ENCODE measurements at regions not wholly inside any gene's neighbourhood (a gene's known extent, or its start where the extent isn't known, plus 50 kb on each side); places are given as distances from the start of the nearest gene placed in this dataset.
"Not testable (repeated sequence)": the region's sequence is repeated elsewhere in the genome, so short reads cannot be mapped to it uniquely, and the experiment has no call there.

GRCh38 chr2:60214626-60214875 lies 338.9 kb downstream of the BCL11A start:
- no peak overlapping the region for H3K4me3 ChIP-seq (ENCODE audit: low read depth in 1 of 2, low read length in 2 of 2)
- no peaks in the 10 kb centered on the region for H3K27me3 ChIP-seq (ENCODE audit: insufficient read depth, low read length, poor library complexity)
- H3K4me2 ChIP-seq (ENCODE audit: insufficient read depth, low read length), result no peak overlapping the region
- TF ChIP-seq, protein P1, sequence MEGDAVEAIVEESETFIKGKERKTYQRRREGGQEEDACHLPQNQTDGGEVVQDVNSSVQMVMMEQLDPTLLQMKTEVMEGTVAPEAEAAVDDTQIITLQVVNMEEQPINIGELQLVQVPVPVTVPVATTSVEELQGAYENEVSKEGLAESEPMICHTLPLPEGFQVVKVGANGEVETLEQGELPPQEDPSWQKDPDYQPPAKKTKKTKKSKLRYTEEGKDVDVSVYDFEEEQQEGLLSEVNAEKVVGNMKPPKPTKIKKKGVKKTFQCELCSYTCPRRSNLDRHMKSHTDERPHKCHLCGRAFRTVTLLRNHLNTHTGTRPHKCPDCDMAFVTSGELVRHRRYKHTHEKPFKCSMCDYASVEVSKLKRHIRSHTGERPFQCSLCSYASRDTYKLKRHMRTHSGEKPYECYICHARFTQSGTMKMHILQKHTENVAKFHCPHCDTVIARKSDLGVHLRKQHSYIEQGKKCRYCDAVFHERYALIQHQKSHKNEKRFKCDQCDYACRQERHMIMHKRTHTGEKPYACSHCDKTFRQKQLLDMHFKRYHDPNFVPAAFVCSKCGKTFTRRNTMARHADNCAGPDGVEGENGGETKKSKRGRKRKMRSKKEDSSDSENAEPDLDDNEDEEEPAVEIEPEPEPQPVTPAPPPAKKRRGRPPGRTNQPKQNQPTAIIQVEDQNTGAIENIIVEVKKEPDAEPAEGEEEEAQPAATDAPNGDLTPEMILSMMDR (IDR thresholded peaks at IDR 0.05; ENCODE audit: borderline replicate concordance, extremely low read depth, low read length, poor library complexity, severe bottlenecking), result no peak
- no peak for TF ChIP-seq EZH2 (IDR thresholded peaks at IDR 0.05; ENCODE audit: borderline replicate concordance, low read depth, low read length, severe bottlenecking)
- H3K9me3 ChIP-seq (ENCODE audit: insufficient read depth, low read length, severe bottlenecking), result no peaks in the 10 kb centered on the region
- H3K79me2 ChIP-seq (ENCODE audit: insufficient read depth, low read length), result no peaks in the 10 kb centered on the region
- no peaks in the 10 kb centered on the region for H3K36me3 ChIP-seq (ENCODE audit: insufficient read depth, low read length)
- no peaks in the 10 kb centered on the region for H4K20me1 ChIP-seq (ENCODE audit: insufficient read depth, low read length)
- ATAC-seq (ENCODE audit: insufficient read depth, low read depth) (no peak), DNase-seq (no peak)
- no peak overlapping the region for H3K27ac ChIP-seq (ENCODE audit: low read length)
- H3K4me1 ChIP-seq (ENCODE audit: insufficient read depth, low read length), result peaks cover 10% of the 10 kb centered on the region
- H2AFZ ChIP-seq (ENCODE audit: low read depth, low read length), result no peak overlapping the region
- H3K9ac ChIP-seq (ENCODE audit: low read depth, low read length), result no peak overlapping the region

DNA sequence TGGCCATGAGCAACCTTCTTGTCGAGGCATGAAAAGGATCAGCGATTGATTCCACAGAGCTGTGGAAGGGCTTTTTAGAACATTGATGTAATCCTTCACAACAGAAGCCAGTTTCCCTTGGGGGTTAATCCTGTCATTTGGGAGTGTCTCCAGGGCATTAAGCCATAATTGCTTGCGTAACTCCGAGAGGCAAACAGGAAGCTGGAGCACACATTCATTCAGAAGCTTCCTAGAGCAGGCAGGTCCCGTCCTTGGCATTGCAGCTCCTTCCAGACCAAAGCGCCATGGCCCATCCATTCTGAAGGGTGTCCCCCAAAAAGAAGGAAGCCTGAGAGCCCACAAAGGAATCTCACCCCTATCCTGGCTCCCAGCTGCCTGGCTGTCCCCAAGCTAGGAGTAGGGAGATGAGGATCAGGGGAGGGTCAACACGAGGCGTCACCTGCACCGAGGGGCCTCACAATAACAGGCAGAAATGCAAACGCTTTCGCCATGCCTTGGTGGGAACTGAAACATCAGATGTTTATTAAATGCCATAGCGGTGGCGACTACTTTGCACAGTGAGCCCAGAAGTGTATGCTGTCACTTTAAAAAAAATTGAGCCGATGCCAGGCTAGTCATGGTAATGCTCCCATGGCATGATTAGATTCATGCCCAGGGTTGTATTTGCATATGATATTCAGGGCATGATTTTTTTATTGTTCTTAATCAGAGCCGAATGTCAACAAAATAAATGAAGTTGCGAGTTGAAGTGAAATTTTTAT lies 339.4 kb downstream of the BCL11A start:
- Histone ChIP-seq H3K9ac (ENCODE audit: low read depth, low read length) (no peak overlapping the region), H2AFZ (ENCODE audit: low read depth, low read length) (no peak overlapping the region), H3K79me2 (ENCODE audit: insufficient read depth, low read length) (no peaks in the 10 kb centered on the region), H4K20me1 (ENCODE audit: insufficient read depth, low read length) (no peaks in the 10 kb centered on the region), H3K27me3 (ENCODE audit: insufficient read depth, low read length, poor library complexity) (no peaks in the 10 kb centered on the region), H3K36me3 (ENCODE audit: insufficient read depth, low read length) (no peaks in the 10 kb centered on the region), H3K27ac (ENCODE audit: low read length) (no peak overlapping the region), H3K4me2 (ENCODE audit: insufficient read depth, low read length) (no peak overlapping the region), H3K4me3 (ENCODE audit: low read depth in 1 of 2, low read length in 2 of 2) (no peak overlapping the region), H3K9me3 (ENCODE audit: insufficient read depth, low read length, severe bottlenecking) (no peaks in the 10 kb centered on the region), H3K4me1 (ENCODE audit: insufficient read depth, low read length) (peaks cover 10% of the 10 kb centered on the region)
- no peak for ATAC-seq (ENCODE audit: insufficient read depth, low read depth)
- TF ChIP-seq, protein P1 (IDR thresholded peaks at IDR 0.05; ENCODE audit: borderline replicate concordance, extremely low read depth, low read length, poor library complexity, severe bottlenecking), result no peak
- no peak for TF ChIP-seq EZH2 (IDR thresholded peaks at IDR 0.05; ENCODE audit: borderline replicate concordance, low read depth, low read length, severe bottlenecking)
- DNase-seq, result no peak

DNA sequence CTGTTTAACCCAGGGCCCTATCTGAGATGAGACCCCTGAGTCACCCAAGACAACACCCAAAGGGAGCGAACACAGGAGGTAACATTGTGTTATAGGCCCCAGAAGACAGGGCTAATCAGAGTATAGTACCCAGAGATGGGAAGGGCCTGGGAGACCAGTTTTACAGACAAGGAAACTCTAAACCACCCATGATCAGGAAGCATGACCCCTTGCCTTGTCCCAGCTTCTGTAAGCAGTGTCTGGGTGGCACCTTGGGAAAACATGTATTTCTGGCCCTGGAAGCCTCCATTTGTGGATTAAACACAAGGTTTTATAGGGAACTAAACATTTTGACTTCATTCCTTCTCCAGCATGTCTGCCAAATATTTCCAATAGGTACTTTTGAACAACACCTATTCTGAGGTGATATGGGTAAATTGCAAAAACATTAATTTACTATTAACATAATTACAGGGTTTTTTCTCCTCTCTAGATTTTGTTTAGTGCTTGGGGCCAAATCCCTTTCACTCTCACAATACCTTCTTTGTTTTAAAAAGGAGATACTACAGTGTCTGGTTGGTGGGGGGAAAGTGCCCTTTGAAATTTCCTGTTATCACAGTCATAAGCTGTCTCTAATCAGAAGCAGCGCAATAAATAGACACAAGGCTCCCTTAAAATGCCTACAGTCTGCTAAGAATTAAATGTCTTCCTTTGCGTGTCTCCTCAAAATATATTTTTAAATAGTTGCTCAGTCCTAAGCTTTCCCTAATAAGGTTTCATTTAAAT lies 341.1 kb downstream of the BCL11A start:
- H4K20me1 ChIP-seq (ENCODE audit: insufficient read depth, low read length), result no peaks in the 10 kb centered on the region
- H3K9me3 ChIP-seq (ENCODE audit: insufficient read depth, low read length, severe bottlenecking), result no peaks in the 10 kb centered on the region
- no peak overlapping the region for H3K4me3 ChIP-seq (ENCODE audit: low read depth in 1 of 2, low read length in 2 of 2)
- no peaks in the 10 kb centered on the region for H3K36me3 ChIP-seq (ENCODE audit: insufficient read depth, low read length)
- no peaks in the 10 kb centered on the region for H3K27me3 ChIP-seq (ENCODE audit: insufficient read depth, low read length, poor library complexity)
- no peak overlapping the region for H3K4me2 ChIP-seq (ENCODE audit: insufficient read depth, low read length)
- H3K9ac ChIP-seq (ENCODE audit: low read depth, low read length), result no peak overlapping the region
- no peak for DNase-seq
- H2AFZ ChIP-seq (ENCODE audit: low read depth, low read length), result no peak overlapping the region
- H3K27ac ChIP-seq (ENCODE audit: low read length), result no peak overlapping the region
- no peaks in the 10 kb centered on the region for H3K79me2 ChIP-seq (ENCODE audit: insufficient read depth, low read length)
- TF ChIP-seq, protein P1 (IDR thresholded peaks at IDR 0.05; ENCODE audit: borderline replicate concordance, extremely low read depth, low read length, poor library complexity, severe bottlenecking), result no peak
- no peak for TF ChIP-seq EZH2 (IDR thresholded peaks at IDR 0.05; ENCODE audit: borderline replicate concordance, low read depth, low read length, severe bottlenecking)
- no peak for ATAC-seq (ENCODE audit: insufficient read depth, low read depth)
- peaks cover 10% of the 10 kb centered on the region for H3K4me1 ChIP-seq (ENCODE audit: insufficient read depth, low read length)

DNA sequence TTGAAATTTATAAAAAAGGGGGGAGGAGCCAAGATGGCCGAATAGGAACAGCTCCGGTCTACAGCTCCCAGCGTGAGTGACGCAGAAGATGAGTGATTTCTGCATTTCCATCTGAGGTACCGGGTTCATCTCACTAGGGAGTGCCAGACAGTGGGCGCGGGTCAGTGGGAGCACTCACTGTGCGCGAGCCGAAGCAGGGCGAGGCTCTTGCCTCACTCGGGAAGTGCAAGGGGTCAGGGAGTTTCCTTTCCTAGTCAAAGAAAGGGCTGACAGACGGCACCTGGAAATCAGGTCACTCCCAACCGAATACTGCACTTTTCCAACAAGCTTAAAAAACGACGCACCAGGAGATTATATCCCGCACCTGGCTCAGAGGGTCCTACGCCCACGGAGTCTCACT lies 364.4 kb downstream of the BCL11A start:
- H3K36me3 ChIP-seq (ENCODE audit: insufficient read depth, low read length); H3K4me2 ChIP-seq (ENCODE audit: insufficient read depth, low read length); DNase-seq; H3K79me2 ChIP-seq (ENCODE audit: insufficient read depth, low read length); H3K4me3 ChIP-seq (ENCODE audit: low read depth in 1 of 2, low read length in 2 of 2); H4K20me1 ChIP-seq (ENCODE audit: insufficient read depth, low read length); H3K27me3 ChIP-seq (ENCODE audit: insufficient read depth, low read length, poor library complexity); H3K9ac ChIP-seq (ENCODE audit: low read depth, low read length); H3K27ac ChIP-seq (ENCODE audit: low read length); ATAC-seq (ENCODE audit: insufficient read depth, low read depth); H2AFZ ChIP-seq (ENCODE audit: low read depth, low read length); H3K9me3 ChIP-seq (ENCODE audit: insufficient read depth, low read length, severe bottlenecking); H3K4me1 ChIP-seq (ENCODE audit: insufficient read depth, low read length): not testable (repeated sequence)
